ENCODE measurements at regions not wholly inside any gene's neighbourhood (a gene's known extent, or its start where the extent isn't known, plus 50 kb on each side); places are given as distances from the start of the nearest gene placed in this dataset.

DNA sequence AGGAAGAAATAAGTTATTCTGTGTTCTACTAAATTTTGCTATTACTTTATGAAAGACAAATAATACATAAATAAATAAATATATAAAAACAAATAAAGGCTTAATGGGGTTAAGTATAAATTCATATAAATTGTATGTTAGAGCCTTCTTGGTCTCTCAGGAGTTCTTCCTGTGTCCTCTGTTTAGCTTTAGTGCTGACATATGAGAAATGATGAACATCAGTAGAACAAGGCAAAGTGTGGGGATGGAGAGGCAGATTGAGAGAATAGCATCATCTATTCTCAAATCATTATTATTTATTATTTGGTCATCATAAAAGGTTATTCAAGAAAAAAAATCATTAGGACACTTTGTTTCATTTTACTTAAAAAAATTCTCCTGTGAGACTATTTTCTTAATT is 468.1 kb upstream of the CHST9 start:
- H3K4ac ChIP-seq (ENCODE audit: low read length), result no peak overlapping the region

DNA sequence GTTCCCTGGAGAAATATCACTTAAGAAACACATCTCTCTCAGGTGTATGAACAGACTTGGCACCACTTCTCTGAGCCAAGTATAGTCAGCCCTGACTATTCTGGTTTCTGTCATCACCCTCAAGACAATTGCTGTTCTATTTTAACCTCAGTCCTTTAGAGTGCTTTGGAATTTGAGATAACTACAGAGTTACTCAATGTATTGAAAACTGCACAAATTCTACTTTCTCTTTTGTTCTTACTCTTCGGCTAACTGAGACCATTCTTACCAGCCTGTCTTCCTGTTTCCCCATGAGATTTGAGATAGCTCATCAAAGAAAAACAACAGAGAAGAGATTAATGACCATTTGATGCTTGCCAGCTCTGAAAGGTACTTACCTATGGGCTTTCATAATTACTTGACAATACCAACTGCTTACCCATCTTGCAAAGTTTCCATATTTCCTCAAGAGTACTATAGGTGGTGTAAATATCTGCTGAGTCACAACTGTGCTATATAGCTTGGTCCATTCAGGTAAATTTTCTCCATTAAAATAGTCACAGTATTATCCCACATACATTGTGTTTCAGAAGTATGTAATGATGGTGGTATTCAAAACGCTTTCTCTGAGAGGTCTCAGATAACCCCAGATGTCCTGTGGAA is 467.5 kb upstream of the CHST9 start:
- H3K9ac ChIP-seq (ENCODE audit: low read depth, low read length, poor library complexity), result no peak overlapping the region
- H3K27ac ChIP-seq (replicated peaks; ENCODE audit: low read length), result no peak overlapping the region
- no peaks in the 10 kb centered on the region for H3K79me1 ChIP-seq (ENCODE audit: low read depth, low read length)
- H4K8ac ChIP-seq (ENCODE audit: low read depth, low read length), result no peak overlapping the region
- H3K4me2 ChIP-seq (ENCODE audit: insufficient read depth, low read length, poor library complexity, severe bottlenecking), result no peak overlapping the region
- no CpG with 5 or more reads among the region's 2 CpGs for WGBS, 2 donors (ENCODE audit: extremely low coverage in 2 of 2, insufficient read length in 2 of 2, insufficient replicate concordance in 1 of 2)
- H3K4ac ChIP-seq (ENCODE audit: low read length), result no peak overlapping the region
- no peaks in the 10 kb centered on the region for H3K27me3 ChIP-seq (ENCODE audit: control insufficient read depth in 3 of 3, insufficient read depth in 3 of 3, low read depth in 1 of 3, low read length in 3 of 3)
- H2BK120ac ChIP-seq (ENCODE audit: low read depth, low read length), result no peak overlapping the region
- no peak overlapping the region for H2BK15ac ChIP-seq (ENCODE audit: low read length)
- no peak overlapping the region for H2BK5ac ChIP-seq (ENCODE audit: low read length)
- no peaks in the 10 kb centered on the region for H3K9me3 ChIP-seq (replicated peaks in 1 of 2; ENCODE audit: control insufficient read depth in 2 of 2, insufficient read depth in 1 of 2, low read depth in 1 of 2, low read length in 2 of 2)
- H3K4me1 ChIP-seq (ENCODE audit: control insufficient read depth in 2 of 2, insufficient read depth in 1 of 2, low read depth in 1 of 2, low read length in 2 of 2), result peaks cover 2 to 4% of the 10 kb centered on the region in 2 donors
- H3K4me3 ChIP-seq (ENCODE audit: low read length in 2 of 2), result no peak overlapping the region
- no peak overlapping the region for H3K23ac ChIP-seq (ENCODE audit: low read depth, low read length, poor library complexity)
- peak overlapping the region; percentile 6 for H2AFZ ChIP-seq (ENCODE audit: low read length)
- no peak overlapping the region for H3K14ac ChIP-seq (ENCODE audit: low read length)
- H2AK5ac ChIP-seq (ENCODE audit: low read depth, low read length), result no peak overlapping the region
- no peak overlapping the region for H4K91ac ChIP-seq (ENCODE audit: low read depth, low read length, poor library complexity)
- no peaks in the 10 kb centered on the region for H3K36me3 ChIP-seq (replicated peaks in 1 of 2; ENCODE audit: control insufficient read depth in 2 of 2, insufficient read depth in 2 of 2, low read length in 2 of 2)
- no peak overlapping the region for H2BK12ac ChIP-seq (ENCODE audit: low read length)
- no peak overlapping the region for H3K18ac ChIP-seq (ENCODE audit: low read length)
- DNase-seq (ENCODE audit: low spot score), result no peak

More for the DNA sequence above, 468.1 kb upstream of the CHST9 start:
- no peaks in the 10 kb centered on the region for H3K9me3 ChIP-seq (replicated peaks in 1 of 2; ENCODE audit: control insufficient read depth in 2 of 2, insufficient read depth in 1 of 2, low read depth in 1 of 2, low read length in 2 of 2)
- no peak overlapping the region for H3K9ac ChIP-seq (ENCODE audit: low read depth, low read length, poor library complexity)
- H2AFZ ChIP-seq (ENCODE audit: low read length), result no peak overlapping the region
- no peaks in the 10 kb centered on the region for H3K27me3 ChIP-seq (ENCODE audit: control insufficient read depth in 3 of 3, insufficient read depth in 3 of 3, low read depth in 1 of 3, low read length in 3 of 3)
- H2BK15ac ChIP-seq (ENCODE audit: low read length), result no peak overlapping the region
- no peak for DNase-seq (ENCODE audit: low spot score)
- H2AK5ac ChIP-seq (ENCODE audit: low read depth, low read length), result no peak overlapping the region
- H2BK5ac ChIP-seq (ENCODE audit: low read length), result no peak overlapping the region
- no peaks in the 10 kb centered on the region for H3K79me1 ChIP-seq (ENCODE audit: low read depth, low read length)
- no peak overlapping the region for H3K23ac ChIP-seq (ENCODE audit: low read depth, low read length, poor library complexity)
- no peak overlapping the region for H3K4me3 ChIP-seq (ENCODE audit: low read length in 2 of 2)
- H2BK120ac ChIP-seq (ENCODE audit: low read depth, low read length), result no peak overlapping the region
- H4K91ac ChIP-seq (ENCODE audit: low read depth, low read length, poor library complexity), result no peak overlapping the region
- H2BK12ac ChIP-seq (ENCODE audit: low read length), result no peak overlapping the region
- H3K36me3 ChIP-seq (replicated peaks in 1 of 2; ENCODE audit: control insufficient read depth in 2 of 2, insufficient read depth in 2 of 2, low read length in 2 of 2), result no peaks in the 10 kb centered on the region
- peaks cover 2 to 4% of the 10 kb centered on the region in 2 donors for H3K4me1 ChIP-seq (ENCODE audit: control insufficient read depth in 2 of 2, insufficient read depth in 1 of 2, low read depth in 1 of 2, low read length in 2 of 2)
- no peak overlapping the region for H4K8ac ChIP-seq (ENCODE audit: low read depth, low read length)
- no peak overlapping the region for H3K4me2 ChIP-seq (ENCODE audit: insufficient read depth, low read length, poor library complexity, severe bottlenecking)
- no peak overlapping the region for H3K14ac ChIP-seq (ENCODE audit: low read length)
- no peak overlapping the region for H3K18ac ChIP-seq (ENCODE audit: low read length)
- H3K27ac ChIP-seq (replicated peaks; ENCODE audit: low read length), result no peak overlapping the region

DNA sequence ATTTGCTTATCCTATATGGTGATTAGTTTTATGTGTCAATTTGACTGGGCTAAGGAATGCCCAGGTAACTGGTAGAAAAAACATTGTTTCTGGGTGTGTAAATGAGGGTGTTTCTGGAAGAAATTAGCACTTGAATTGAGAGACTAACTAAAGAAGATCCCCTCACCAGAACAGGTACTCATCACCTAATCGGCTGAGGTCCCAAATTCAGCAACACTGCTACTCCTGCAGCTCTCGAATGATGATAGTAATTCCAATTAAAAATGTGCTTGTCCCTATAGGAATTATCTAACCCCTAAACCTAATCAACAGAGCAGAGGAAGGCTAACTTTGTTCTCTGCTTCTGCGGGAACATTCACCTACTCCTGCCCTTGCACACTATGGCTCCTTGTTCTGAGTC is 464.5 kb upstream of the CHST9 start:
- Histone ChIP-seq H2AK5ac (ENCODE audit: low read depth, low read length) (no peak overlapping the region), H2AFZ (ENCODE audit: low read length) (no peak overlapping the region), H3K27me3 (ENCODE audit: control insufficient read depth in 3 of 3, insufficient read depth in 3 of 3, low read depth in 1 of 3, low read length in 3 of 3) (no peaks in the 10 kb centered on the region), H3K23ac (ENCODE audit: low read depth, low read length, poor library complexity) (no peak overlapping the region), H3K36me3 (replicated peaks in 1 of 2; ENCODE audit: control insufficient read depth in 2 of 2, insufficient read depth in 2 of 2, low read length in 2 of 2) (no peaks in the 10 kb centered on the region), H3K27ac (replicated peaks; ENCODE audit: low read length) (no peak overlapping the region), H4K8ac (ENCODE audit: low read depth, low read length) (no peak overlapping the region), H3K9me3 (replicated peaks in 1 of 2; ENCODE audit: control insufficient read depth in 2 of 2, insufficient read depth in 1 of 2, low read depth in 1 of 2, low read length in 2 of 2) (no peaks in the 10 kb centered on the region), H2BK5ac (ENCODE audit: low read length) (no peak overlapping the region), H3K18ac (ENCODE audit: low read length) (no peak overlapping the region), H3K4me3 (ENCODE audit: low read length in 2 of 2) (no peak overlapping the region), H3K9ac (ENCODE audit: low read depth, low read length, poor library complexity) (no peak overlapping the region), H3K4me1 (ENCODE audit: control insufficient read depth in 2 of 2, insufficient read depth in 1 of 2, low read depth in 1 of 2, low read length in 2 of 2) (peaks cover 2 to 4% of the 10 kb centered on the region in 2 donors), H2BK12ac (ENCODE audit: low read length) (no peak overlapping the region), H3K79me1 (ENCODE audit: low read depth, low read length) (no peaks in the 10 kb centered on the region), H4K91ac (ENCODE audit: low read depth, low read length, poor library complexity) (no peak overlapping the region), H3K4ac (ENCODE audit: low read length) (no peak overlapping the region), H3K4me2 (ENCODE audit: insufficient read depth, low read length, poor library complexity, severe bottlenecking) (no peak overlapping the region), H3K14ac (ENCODE audit: low read length) (no peak overlapping the region), H2BK120ac (ENCODE audit: low read depth, low read length) (no peak overlapping the region), H2BK15ac (ENCODE audit: low read length) (no peak overlapping the region)
- no peak for DNase-seq (ENCODE audit: low spot score)
- no CpG with 5 or more reads among the region's 3 CpGs for WGBS, 2 donors (ENCODE audit: extremely low coverage in 2 of 2, insufficient read length in 2 of 2, insufficient replicate concordance in 1 of 2)

DNA sequence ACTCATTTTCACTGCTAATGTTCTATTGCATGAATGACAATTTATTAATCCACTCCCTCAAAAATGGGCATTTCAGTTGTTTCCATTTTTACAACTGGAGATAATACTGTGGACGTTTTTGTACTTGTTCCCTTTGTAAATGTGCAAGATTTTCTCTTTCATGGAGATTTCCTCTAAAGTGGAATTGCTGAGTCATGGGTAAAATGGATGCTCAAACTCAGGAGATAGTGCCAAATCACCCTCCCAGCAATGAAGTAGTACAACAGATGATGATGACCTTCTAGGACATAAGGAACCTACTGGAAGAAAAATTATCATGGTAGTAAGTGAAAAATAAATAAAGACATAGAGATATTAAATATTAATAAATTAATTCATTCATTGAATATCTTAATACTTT is 460.8 kb upstream of the CHST9 start:
- no peak overlapping the region for H3K23ac ChIP-seq (ENCODE audit: low read depth, low read length, poor library complexity)
- H3K79me1 ChIP-seq (ENCODE audit: low read depth, low read length), result no peaks in the 10 kb centered on the region
- no CpG with 5 or more reads among the region's 1 CpG for WGBS, 2 donors (ENCODE audit: extremely low coverage in 2 of 2, insufficient read length in 2 of 2, insufficient replicate concordance in 1 of 2)

More for the DNA sequence above, 460.8 kb upstream of the CHST9 start:
- H3K9ac ChIP-seq (ENCODE audit: low read depth, low read length, poor library complexity), result no peak overlapping the region
- no peak overlapping the region for H3K27ac ChIP-seq (replicated peaks; ENCODE audit: low read length)
- H2BK120ac ChIP-seq (ENCODE audit: low read depth, low read length), result no peak overlapping the region
- no peak overlapping the region for H4K8ac ChIP-seq (ENCODE audit: low read depth, low read length)
- no peak overlapping the region for H3K4me3 ChIP-seq (ENCODE audit: low read length in 2 of 2)
- H3K4me2 ChIP-seq (ENCODE audit: insufficient read depth, low read length, poor library complexity, severe bottlenecking), result no peak overlapping the region
- no peak overlapping the region for H2BK5ac ChIP-seq (ENCODE audit: low read length)
- no peaks in the 10 kb centered on the region for H3K27me3 ChIP-seq (ENCODE audit: control insufficient read depth in 3 of 3, insufficient read depth in 3 of 3, low read depth in 1 of 3, low read length in 3 of 3)
- no peak overlapping the region for H3K4ac ChIP-seq (ENCODE audit: low read length)
- no peaks in the 10 kb centered on the region for H3K4me1 ChIP-seq (ENCODE audit: control insufficient read depth in 2 of 2, insufficient read depth in 1 of 2, low read depth in 1 of 2, low read length in 2 of 2)
- H3K18ac ChIP-seq (ENCODE audit: low read length), result no peak overlapping the region
- H4K91ac ChIP-seq (ENCODE audit: low read depth, low read length, poor library complexity), result no peak overlapping the region
- H3K36me3 ChIP-seq (replicated peaks in 1 of 2; ENCODE audit: control insufficient read depth in 2 of 2, insufficient read depth in 2 of 2, low read length in 2 of 2), result no peaks in the 10 kb centered on the region
- H2AFZ ChIP-seq (ENCODE audit: low read length), result no peak overlapping the region
- H2AK5ac ChIP-seq (ENCODE audit: low read depth, low read length), result no peak overlapping the region
- no peaks in the 10 kb centered on the region for H3K9me3 ChIP-seq (replicated peaks in 1 of 2; ENCODE audit: control insufficient read depth in 2 of 2, insufficient read depth in 1 of 2, low read depth in 1 of 2, low read length in 2 of 2)
- no peak overlapping the region for H2BK12ac ChIP-seq (ENCODE audit: low read length)
- H2BK15ac ChIP-seq (ENCODE audit: low read length), result no peak overlapping the region
- H3K14ac ChIP-seq (ENCODE audit: low read length), result no peak overlapping the region
- no peak for DNase-seq (ENCODE audit: low spot score)

Data from neuronal stem cell (in vitro differentiated cells).